AG10803 (cell line): ENCODE measurements at regions not wholly inside any gene's neighbourhood (a gene's known extent, or its start where the extent isn't known, plus 50 kb on each side); places are given as distances from the start of the nearest gene placed in this dataset.

Experiments used
- DNase-seq: peaks from one replicate; pipeline ENCODE4 v3.0.0; 2010; ENCODE audit warnings: low read depth
- H3K4me3 ChIP-seq: 2 replicates; pipeline ENCODE4 v1.5.1; 2011; ENCODE audit warnings: mild to moderate bottlenecking, low read length, control low read depth
- CTCF ChIP-seq: conservative IDR thresholded peaks from 2 replicates; pipeline ENCODE4 v1.5.1; 2011; ENCODE audit warnings: mild to moderate bottlenecking, low read length, control low read depth, inconsistent platforms

- TF ChIP-seq CTCF, result no peak
- H3K4me3 ChIP-seq, result no peak overlapping the region
- no peak for DNase-seq
These were observed 734.9 kb downstream of the VRK1 start for GRCh38 chr14:97532052-97532451.

- no peak for TF ChIP-seq CTCF
- no peak overlapping the region for H3K4me3 ChIP-seq
- DNase-seq, result no peak
These were observed 739.2 kb downstream of the VRK1 start for GRCh38 chr14:97536421-97536820.

- TF ChIP-seq CTCF, result no peak
- no peak for DNase-seq
- H3K4me3 ChIP-seq, result no peak overlapping the region
These were observed 741.7 kb downstream of the VRK1 start for GRCh38 chr14:97538749-97539410.

GRCh38 chr14:97539411-97539795, 742.2 kb downstream of the VRK1 start:
- TF ChIP-seq CTCF, result no peak
- H3K4me3 ChIP-seq, result no peak overlapping the region
- no peak for DNase-seq

- TF ChIP-seq CTCF, result no peak
- no peak for DNase-seq
- H3K4me3 ChIP-seq, result no peak overlapping the region
These were observed 742.7 kb downstream of the VRK1 start for GRCh38 chr14:97539884-97540283.

- no peak overlapping the region for H3K4me3 ChIP-seq
- TF ChIP-seq CTCF, result no peak
- DNase-seq, result no peak
These were observed 746.0 kb downstream of the VRK1 start for GRCh38 chr14:97543221-97543620.

- no peak for DNase-seq
- no peak overlapping the region for H3K4me3 ChIP-seq
- TF ChIP-seq CTCF, result no peak
These were observed 746.6 kb downstream of the VRK1 start for GRCh38 chr14:97543816-97544215.
